ENCODE measurements at regions not wholly inside any gene's neighbourhood (a gene's known extent, or its start where the extent isn't known, plus 50 kb on each side); places are given as distances from the start of the nearest gene placed in this dataset.

- Histone ChIP-seq H3K4me1 (ENCODE audit: insufficient read depth, low read length) (no peaks in the 10 kb centered on the region), H3K9ac (ENCODE audit: extremely low read depth, insufficient read length, low read length) (no peak overlapping the region), H3K9me3 (ENCODE audit: control insufficient read depth, low read depth, low read length) (no peaks in the 10 kb centered on the region), H3K18ac (ENCODE audit: insufficient read length, low read depth, low read length) (no peak overlapping the region), H3K14ac (ENCODE audit: insufficient read depth, low read length) (no peak overlapping the region), H3K4me2 (ENCODE audit: insufficient read depth, insufficient read length, low read length) (no peak overlapping the region), H3K56ac (ENCODE audit: insufficient read length, low read depth, low read length) (no peak overlapping the region), H2AK5ac (ENCODE audit: insufficient read length, low read length) (no peak overlapping the region), H3K4ac (ENCODE audit: low read depth, low read length) (no peak overlapping the region), H4K20me1 (ENCODE audit: control insufficient read depth, insufficient read depth, insufficient read length) (no peaks in the 10 kb centered on the region), H3K79me2 (ENCODE audit: insufficient read depth, low read length) (no peaks in the 10 kb centered on the region), H2BK5ac (ENCODE audit: insufficient read length, low read length) (no peak overlapping the region), H4K8ac (replicated peaks; ENCODE audit: insufficient read length, low read depth, low read length) (no peak overlapping the region), H2BK12ac (ENCODE audit: insufficient read length, low read depth, low read length) (no peak overlapping the region), H3T11ph (ENCODE audit: low read length) (no peak overlapping the region), H3K27ac (ENCODE audit: insufficient read length, low read depth, low read length) (no peak overlapping the region), H2BK15ac (ENCODE audit: low read depth, low read length) (no peak overlapping the region), H3K23me2 (ENCODE audit: insufficient read length, low read depth, low read length, poor library complexity, severe bottlenecking) (no peaks in the 10 kb centered on the region), H3K23ac (ENCODE audit: insufficient read length, low read depth, low read length) (no peak overlapping the region), H4K91ac (ENCODE audit: insufficient read length, low read depth, low read length) (no peak overlapping the region), H2BK20ac (ENCODE audit: low read depth, low read length, poor library complexity, severe bottlenecking) (no peak overlapping the region), H2BK120ac (ENCODE audit: low read depth, low read length, poor library complexity, severe bottlenecking) (no peak overlapping the region), H3K79me1 (ENCODE audit: insufficient read depth, low read depth, low read length, poor library complexity, severe bottlenecking) (no peaks in the 10 kb centered on the region), H2AFZ (ENCODE audit: low read length) (no peak overlapping the region), H4K5ac (ENCODE audit: insufficient read length, low read depth, low read length) (no peak overlapping the region), H3K27me3 (ENCODE audit: insufficient read depth, low read length) (no peaks in the 10 kb centered on the region)
- no peaks in the 10 kb centered on the region for H3K36me3 Mint-ChIP-seq (ENCODE audit: insufficient read depth in 1 of 3, low read depth in 3 of 3)
- H3K4me1 Mint-ChIP-seq: no peaks in the 10 kb centered on the region
- no peaks in the 10 kb centered on the region for H3K9me3 Mint-ChIP-seq
- no peak for DNase-seq
- no peak for TF ChIP-seq CTCF (conservative IDR thresholded peaks at IDR 0.05)
- no peaks in the 10 kb centered on the region for H3K27me3 Mint-ChIP-seq (ENCODE audit: low read depth)
- no peak overlapping the region for H3K4me3 Mint-ChIP-seq
- no CpG with 5 or more reads among the region's 2 CpGs for WGBS (ENCODE audit: extremely low coverage, insufficient read length, low lambda C conversion rate)
- H3K27ac Mint-ChIP-seq: no peak overlapping the region
Measured at GRCh38 chr9:30522061-30522460, 1862.4 kb upstream of the ACO1 start.

Measured in H9 (cell line).